Peyer's patch (tissue), 4 donors: ENCODE measurements at regions not wholly inside any gene's neighbourhood (a gene's known extent, or its start where the extent isn't known, plus 50 kb on each side); places are given as distances from the start of the nearest gene placed in this dataset.

ENCODE experiments used
- POLR2A ChIP-seq, 2 donors: fragments of 450-650 bp; IDR thresholded peaks; one replicate each; pipeline ENCODE4 v1.5.1; 2017; ENCODE audit warnings: antibody characterized with exemption in 2 of 2, mild to moderate bottlenecking in 2 of 2, moderate library complexity in 2 of 2
- TF ChIP-seq, protein P1 (sequence below), 6 experiments: fragments of 450-650 bp in 4 of 6; fragments of 200-600 bp in 2 of 6; sonication (generic) in 1 of 6; IDR thresholded peaks; one replicate each; pipeline ENCODE4 v1.5.1; 2017 to 2019; ENCODE audit warnings: antibody characterized with exemption in 6 of 6, mild to moderate bottlenecking in 3 of 6, moderate library complexity in 1 of 6

DNA sequence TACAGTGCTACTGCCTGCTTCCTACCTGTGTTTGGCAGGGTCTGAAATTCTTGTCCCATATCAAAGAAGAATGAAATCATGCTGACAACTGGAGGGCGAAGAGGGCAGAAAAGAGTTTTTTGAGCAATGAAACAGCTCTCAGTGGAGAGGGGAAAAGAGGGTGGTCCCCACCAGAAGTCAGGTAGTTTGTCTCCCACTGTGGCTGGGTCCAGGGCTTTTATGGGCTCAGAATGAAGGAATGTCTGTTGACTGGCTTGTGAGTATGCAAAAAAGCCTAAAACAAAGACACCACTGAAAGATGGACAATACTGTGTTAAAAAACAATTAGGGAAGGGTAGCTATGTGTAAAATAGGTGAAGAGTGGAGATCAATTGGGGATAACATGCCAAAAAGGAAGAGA lies 115.0 kb downstream of the ADAM29 start:
- TF ChIP-seq, protein P1, sequence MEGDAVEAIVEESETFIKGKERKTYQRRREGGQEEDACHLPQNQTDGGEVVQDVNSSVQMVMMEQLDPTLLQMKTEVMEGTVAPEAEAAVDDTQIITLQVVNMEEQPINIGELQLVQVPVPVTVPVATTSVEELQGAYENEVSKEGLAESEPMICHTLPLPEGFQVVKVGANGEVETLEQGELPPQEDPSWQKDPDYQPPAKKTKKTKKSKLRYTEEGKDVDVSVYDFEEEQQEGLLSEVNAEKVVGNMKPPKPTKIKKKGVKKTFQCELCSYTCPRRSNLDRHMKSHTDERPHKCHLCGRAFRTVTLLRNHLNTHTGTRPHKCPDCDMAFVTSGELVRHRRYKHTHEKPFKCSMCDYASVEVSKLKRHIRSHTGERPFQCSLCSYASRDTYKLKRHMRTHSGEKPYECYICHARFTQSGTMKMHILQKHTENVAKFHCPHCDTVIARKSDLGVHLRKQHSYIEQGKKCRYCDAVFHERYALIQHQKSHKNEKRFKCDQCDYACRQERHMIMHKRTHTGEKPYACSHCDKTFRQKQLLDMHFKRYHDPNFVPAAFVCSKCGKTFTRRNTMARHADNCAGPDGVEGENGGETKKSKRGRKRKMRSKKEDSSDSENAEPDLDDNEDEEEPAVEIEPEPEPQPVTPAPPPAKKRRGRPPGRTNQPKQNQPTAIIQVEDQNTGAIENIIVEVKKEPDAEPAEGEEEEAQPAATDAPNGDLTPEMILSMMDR (IDR thresholded peaks at IDR 0.05) = no peak
- TF ChIP-seq POLR2A (IDR thresholded peaks at IDR 0.05) = no peak
